GM21367 (cell line): ENCODE measurements at regions not wholly inside any gene's neighbourhood (a gene's known extent, or its start where the extent isn't known, plus 50 kb on each side); places are given as distances from the start of the nearest gene placed in this dataset.

Experiments
- ATAC-seq: cut with Tn5 transposase; IDR thresholded peaks from one replicate; pipeline ENCODE4 v1.9.1; 2021; ENCODE audit not compliant: unreplicated experiment

DNA sequence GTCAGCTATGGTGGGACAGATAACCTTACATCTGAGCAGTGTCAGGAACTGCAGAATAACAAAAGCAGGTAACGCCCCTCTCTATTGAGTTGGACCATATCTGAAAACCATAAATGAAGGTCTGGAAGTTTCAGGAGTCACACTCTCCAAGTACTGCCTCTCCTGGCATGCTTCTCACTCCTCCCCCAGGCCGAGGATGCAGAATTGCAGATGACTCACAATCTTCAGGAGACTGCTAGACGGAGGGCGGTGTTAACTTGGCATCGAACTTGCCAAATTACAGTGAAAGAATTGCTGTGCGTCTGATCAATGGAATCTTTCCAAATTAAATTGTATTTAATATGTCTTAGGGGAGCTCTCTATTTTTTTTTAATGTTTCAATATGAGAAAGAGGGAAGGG is 67.1 kb upstream of the TRIM2 start:
- no peak for ATAC-seq

- no peak for ATAC-seq
Measured at GRCh38 chr4:153137677-153138630, 66.3 kb upstream of the TRIM2 start.

- no peak for ATAC-seq
Measured at GRCh38 chr4:153138736-153139135, 65.5 kb upstream of the TRIM2 start.

DNA sequence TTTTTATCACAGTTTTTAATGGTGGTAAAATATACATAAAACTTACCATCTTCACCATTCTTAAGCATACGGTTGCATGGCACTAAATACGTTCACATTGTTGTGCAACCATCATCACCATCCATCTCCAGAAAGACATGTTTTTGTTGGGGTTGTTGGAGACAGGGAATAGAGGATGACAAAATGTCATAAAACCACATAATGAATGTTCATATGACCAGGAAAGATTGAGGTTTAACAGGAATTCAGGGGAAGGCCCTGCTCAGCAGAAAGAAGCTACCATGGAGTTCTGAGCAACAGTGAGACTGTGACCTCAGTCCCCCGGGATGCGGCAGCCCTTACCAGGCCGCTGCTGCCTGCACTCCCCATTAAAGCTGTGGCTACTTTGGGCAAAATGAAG is 63.9 kb upstream of the TRIM2 start:
- ATAC-seq, result no peak

DNA sequence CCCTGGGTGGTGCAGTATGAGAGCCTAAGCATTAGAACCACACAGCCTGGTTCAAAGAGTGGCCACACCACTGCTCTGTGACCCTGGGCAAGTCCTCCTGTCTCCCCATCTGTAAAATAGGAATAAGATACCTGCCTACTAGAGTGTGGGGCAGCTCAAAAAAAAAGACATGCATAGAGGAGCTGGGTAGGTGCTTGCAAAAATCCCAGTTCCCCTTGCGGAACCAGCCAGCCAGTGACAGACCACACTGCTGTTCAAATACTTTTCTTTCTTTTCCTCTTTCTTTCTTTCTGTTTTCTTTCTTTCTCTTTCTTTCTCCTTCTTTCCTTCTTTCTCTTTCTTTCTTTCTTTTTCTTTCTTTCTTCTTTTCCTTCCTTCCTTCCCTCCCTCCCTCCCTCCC is 63.0 kb upstream of the TRIM2 start:
- ATAC-seq, result no peak

DNA sequence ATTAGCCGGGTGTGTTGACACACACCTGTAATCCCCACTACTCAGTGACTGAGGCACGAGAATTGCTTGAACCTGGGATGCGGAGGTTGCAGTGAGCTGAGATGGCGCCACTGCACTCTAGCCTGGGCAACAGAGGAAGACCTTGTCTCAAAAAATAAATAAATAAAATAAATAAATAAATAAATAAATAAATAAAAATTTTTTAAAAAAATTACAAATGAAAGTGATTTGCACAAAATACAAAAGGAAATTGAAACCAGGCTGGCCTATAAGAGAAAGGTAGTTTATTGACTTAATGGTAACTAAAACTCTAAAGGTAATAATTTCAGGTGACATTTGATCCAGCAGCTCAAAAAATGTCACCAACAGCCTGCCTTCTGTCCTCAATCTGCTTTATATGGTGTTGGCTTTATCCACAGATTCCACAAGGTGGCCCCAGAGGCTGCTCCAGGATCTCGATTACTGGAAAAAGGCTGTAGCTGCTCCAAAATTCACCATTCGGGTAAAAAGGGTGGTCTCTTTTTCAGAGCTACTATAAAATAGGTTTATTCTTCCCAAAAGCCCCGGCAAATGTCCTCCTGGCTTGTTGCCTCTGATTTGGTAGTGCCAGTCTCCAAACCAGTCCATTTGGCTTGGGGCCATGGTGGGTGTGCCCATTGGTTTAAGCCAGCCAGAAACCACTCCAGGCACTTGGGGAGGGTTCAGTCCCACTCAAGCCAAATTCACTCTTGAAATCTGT is 61.4 kb upstream of the TRIM2 start:
- no peak for ATAC-seq

- ATAC-seq, result no peak
Measured at GRCh38 chr4:153143527-153144348, 60.5 kb upstream of the TRIM2 start.

- no peak for ATAC-seq
Measured at GRCh38 chr4:153146031-153146430, 58.2 kb upstream of the TRIM2 start.

- ATAC-seq, result no peak
Measured at GRCh38 chr4:153146961-153147360, 57.3 kb upstream of the TRIM2 start.

- ATAC-seq, result no peak
Measured at GRCh38 chr4:153148791-153149190, 55.5 kb upstream of the TRIM2 start.

GRCh38 chr4:153151535-153152455 is 52.4 kb upstream of the TRIM2 start:
- peak; percentile 34 for ATAC-seq

DNA sequence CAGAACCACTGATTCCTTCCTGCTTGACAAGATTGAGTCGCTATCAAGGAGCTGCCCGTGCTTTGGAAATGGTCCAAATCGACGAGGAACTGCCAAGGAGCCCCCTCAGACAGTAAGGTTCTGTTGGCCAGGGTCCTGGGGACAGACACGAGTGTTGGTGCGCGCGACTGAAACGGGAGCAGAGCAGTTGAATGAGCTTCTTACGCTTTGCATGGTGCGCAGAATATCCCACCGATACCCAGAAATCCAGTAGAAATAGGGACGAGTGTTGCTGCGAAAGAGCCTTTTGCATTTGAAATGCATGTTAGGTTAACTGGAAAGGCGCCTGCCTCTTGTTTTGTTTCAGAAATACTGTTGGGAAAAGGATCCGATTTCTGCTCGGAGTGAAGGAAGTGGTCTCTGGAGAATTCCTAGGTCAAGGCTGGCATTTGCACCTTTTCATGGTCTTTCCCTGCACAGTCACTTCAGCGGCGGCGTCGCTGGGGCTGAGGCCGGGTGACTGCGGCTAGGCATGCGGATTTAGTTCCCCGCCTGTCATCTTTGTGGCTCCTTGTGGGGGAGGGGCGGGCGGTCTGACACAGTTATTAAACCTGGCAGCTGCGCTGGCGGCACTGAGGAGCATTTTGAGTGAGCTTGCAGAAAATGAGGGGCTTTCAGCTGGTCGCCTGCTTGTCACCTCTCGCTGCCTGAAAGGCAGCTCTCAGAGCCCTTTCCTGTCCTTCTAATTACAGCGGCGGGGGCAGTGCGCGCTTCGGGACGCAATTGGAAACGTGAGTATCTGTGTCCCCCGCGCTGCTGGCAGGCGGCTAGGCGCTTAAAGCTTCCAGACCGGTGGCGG is 51.5 kb upstream of the TRIM2 start:
- ATAC-seq, result no peak

DNA sequence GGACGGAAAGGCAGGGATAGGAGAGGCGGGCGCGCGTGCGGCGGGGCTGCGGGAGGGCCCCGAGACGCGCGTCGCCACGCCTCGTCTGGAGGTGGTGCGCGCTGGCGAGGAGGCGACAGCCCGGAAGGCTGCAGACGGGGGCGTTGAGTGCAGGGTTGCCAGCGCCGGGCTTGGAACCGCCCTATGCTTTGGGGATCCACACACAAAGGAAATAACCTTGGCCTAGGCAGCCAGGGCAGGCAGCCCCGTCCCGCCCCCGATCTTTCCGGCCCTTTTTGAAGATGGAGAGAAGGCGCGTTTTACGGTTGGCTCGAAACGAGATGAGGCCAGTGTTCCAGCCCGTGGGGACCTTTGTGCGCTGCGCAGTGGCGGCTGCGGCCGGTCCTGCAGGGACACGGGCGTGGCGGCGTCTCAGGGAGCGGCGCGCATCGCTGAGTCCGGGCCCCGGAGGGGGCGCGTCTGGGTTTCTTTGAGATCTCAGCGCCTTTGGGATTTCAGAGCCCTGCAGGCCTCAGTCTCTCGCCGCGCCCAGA is 50.8 kb upstream of the TRIM2 start:
- ATAC-seq, result peak; percentile 58

DNA sequence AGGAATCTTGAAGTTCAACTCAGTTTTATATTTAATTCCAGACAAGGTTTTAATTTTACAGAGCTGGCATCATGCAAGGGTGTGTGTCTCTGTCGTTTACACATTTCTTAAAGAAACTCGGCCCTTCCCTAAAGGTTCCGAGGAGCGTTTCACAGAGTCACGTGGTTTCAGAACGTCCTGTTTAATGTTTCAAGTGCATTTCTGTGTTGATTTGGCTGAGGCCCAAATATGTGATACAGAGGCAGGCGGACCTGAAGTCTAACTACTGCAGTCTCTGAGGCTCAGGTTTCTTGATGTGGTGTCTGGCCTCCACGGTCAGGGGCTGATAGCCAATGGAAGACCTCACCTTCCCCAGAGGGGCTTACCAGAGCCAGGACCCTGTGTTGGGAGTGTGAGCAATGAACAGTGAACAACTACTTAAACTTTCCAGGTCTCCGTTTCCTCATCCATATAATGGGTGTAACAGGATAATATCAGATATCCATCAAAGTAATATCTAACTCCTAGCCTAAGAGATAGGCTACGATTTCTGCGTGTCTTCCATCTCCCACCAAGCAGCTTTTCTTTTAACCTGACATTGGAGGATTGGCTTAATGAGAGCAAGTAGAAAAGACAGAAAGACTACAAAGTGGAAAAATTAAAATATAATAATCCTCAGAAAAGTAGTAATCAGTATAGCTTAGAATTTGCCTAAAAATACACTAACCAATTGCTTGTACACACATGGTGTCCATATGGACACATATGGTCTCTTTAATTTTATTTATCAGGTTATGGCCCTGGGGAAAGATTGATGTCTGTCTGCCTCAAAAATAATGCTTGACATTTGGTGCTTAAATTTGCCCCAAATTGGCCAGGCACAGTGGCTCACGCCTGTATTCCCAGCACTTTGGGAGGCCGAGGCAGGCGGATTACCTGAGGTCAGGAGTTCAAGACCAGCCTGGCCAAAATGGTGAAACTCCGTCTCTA is 50.0 kb upstream of the TRIM2 start:
- ATAC-seq, result no peak
